NCI-H146 treated with DMSO at 0.1 percent for 48 hours (cell line): ENCODE measurements at regions not wholly inside any gene's neighbourhood (a gene's known extent, or its start where the extent isn't known, plus 50 kb on each side); places are given as distances from the start of the nearest gene placed in this dataset.

Source experiments
- DNase-seq: peaks from one replicate; lab custom pipeline; 2025; ENCODE audit not compliant: unreplicated experiment; lab: John Stamatoyannopoulos, UW

- DNase-seq: no peak
Observed at GRCh38 chr6:167573461-167574215, 248.8 kb downstream of the TTLL2 start.

GRCh38 chr6:167574431-167575151 lies 249.7 kb downstream of the TTLL2 start:
- DNase-seq: no peak

GRCh38 chr6:167575158-167575696 lies 250.3 kb downstream of the TTLL2 start:
- DNase-seq: no peak

GRCh38 chr6:167576050-167576741 lies 250.5 kb upstream of the AFDN start:
- no peak for DNase-seq

GRCh38 chr6:167576828-167577503 lies 249.7 kb upstream of the AFDN start:
- DNase-seq: no peak

GRCh38 chr6:167577891-167578361 lies 248.8 kb upstream of the AFDN start:
- DNase-seq: no peak

- no peak for DNase-seq
Observed at GRCh38 chr6:167578371-167578901, 248.3 kb upstream of the AFDN start.

GRCh38 chr6:167579806-167580618 lies 246.7 kb upstream of the AFDN start:
- peak; percentile 48 for DNase-seq

GRCh38 chr6:167580619-167580911 lies 246.1 kb upstream of the AFDN start:
- no peak for DNase-seq

- no peak for DNase-seq
Observed at GRCh38 chr6:167581637-167582036, 245.1 kb upstream of the AFDN start.

GRCh38 chr6:167583412-167583811 lies 243.3 kb upstream of the AFDN start:
- DNase-seq: no peak

- DNase-seq: no peak
Observed at GRCh38 chr6:167588181-167588919, 238.4 kb upstream of the AFDN start.

- no peak for DNase-seq
Observed at GRCh38 chr6:167588920-167589614, 237.6 kb upstream of the AFDN start.

GRCh38 chr6:167589615-167589940 lies 237.1 kb upstream of the AFDN start:
- no peak for DNase-seq

- no peak for DNase-seq
Observed at GRCh38 chr6:167590193-167590592, 236.5 kb upstream of the AFDN start.
